GM06990 (cell line): ENCODE measurements at regions not wholly inside any gene's neighbourhood (a gene's known extent, or its start where the extent isn't known, plus 50 kb on each side); places are given as distances from the start of the nearest gene placed in this dataset.

ENCODE experiments used
- DNase-seq: peaks from one replicate; pipeline ENCODE4 v3.0.0-alpha.2; 2011; ENCODE audit not compliant: insufficient read length; ENCODE audit errors: extremely low read depth
- H3K27me3 ChIP-seq: replicated peaks from 2 replicates; pipeline ENCODE4 v1.6.0; 2011; ENCODE audit warnings: low read length; ENCODE audit not compliant: control insufficient read depth, insufficient read depth
- H3K36me3 ChIP-seq: 2 replicates; pipeline ENCODE4 v1.5.1; 2011; ENCODE audit warnings: low read length; ENCODE audit not compliant: control insufficient read depth, insufficient read depth
- H3K4me3 ChIP-seq: replicated peaks from 2 replicates; pipeline ENCODE4 v1.5.1; 2011; ENCODE audit warnings: low read depth, mild to moderate bottlenecking, control low read depth, low read length
- CTCF ChIP-seq: IDR thresholded peaks from 2 replicates; pipeline ENCODE4 v1.5.1; 2011; ENCODE audit warnings: low read length, control low read depth, mild to moderate bottlenecking, inconsistent platforms; ENCODE audit not compliant: insufficient read depth, poor library complexity, severe bottlenecking

- Histone ChIP-seq H3K27me3 (no peaks in the 10 kb centered on the region), H3K36me3 (no peaks in the 10 kb centered on the region), H3K4me3 (no peak overlapping the region)
- DNase-seq = no peak
- no peak for TF ChIP-seq CTCF
Observed at GRCh38 chr3:132786890-132787289, 64.7 kb upstream of the NPHP3 start.

GRCh38 chr3:132785292-132785691, 63.1 kb upstream of the NPHP3 start:
- no peak overlapping the region for H3K4me3 ChIP-seq
- H3K27me3 ChIP-seq = no peaks in the 10 kb centered on the region
- DNase-seq = no peak
- no peaks in the 10 kb centered on the region for H3K36me3 ChIP-seq
- no peak for TF ChIP-seq CTCF

- DNase-seq = no peak
- TF ChIP-seq CTCF = no peak
- H3K36me3 ChIP-seq = no peaks in the 10 kb centered on the region
- no peaks in the 10 kb centered on the region; the same call in 1 of the 2 replicates for H3K27me3 ChIP-seq
- H3K4me3 ChIP-seq = no peak overlapping the region
Observed at GRCh38 chr3:132784502-132785025, 62.4 kb upstream of the NPHP3 start.

- no peak for TF ChIP-seq CTCF
- no peak for DNase-seq
- Histone ChIP-seq H3K4me3 (no peak overlapping the region), H3K27me3 (no peaks in the 10 kb centered on the region; the same call in 1 of the 2 replicates), H3K36me3 (no peaks in the 10 kb centered on the region)
Observed at GRCh38 chr3:132783152-132783551, 60.9 kb upstream of the NPHP3 start.

- Histone ChIP-seq H3K4me3 (no peak overlapping the region), H3K27me3 (no peaks in the 10 kb centered on the region; the same call in 1 of the 2 replicates), H3K36me3 (no peaks in the 10 kb centered on the region)
- no peak for DNase-seq
- TF ChIP-seq CTCF = no peak
Observed at GRCh38 chr3:132781922-132782321, 59.7 kb upstream of the NPHP3 start.

- H3K4me3 ChIP-seq = no peak overlapping the region
- TF ChIP-seq CTCF = no peak
- H3K36me3 ChIP-seq = no peaks in the 10 kb centered on the region
- H3K27me3 ChIP-seq = no peaks in the 10 kb centered on the region; the same call in 1 of the 2 replicates
- no peak for DNase-seq
Observed at GRCh38 chr3:132777171-132777570, 55.0 kb upstream of the NPHP3 start.
